Neuronal stem cell (in vitro differentiated cells): ENCODE measurements at regions not wholly inside any gene's neighbourhood (a gene's known extent, or its start where the extent isn't known, plus 50 kb on each side); places are given as distances from the start of the nearest gene placed in this dataset.

ENCODE experiments used
- DNase-seq: peaks from one replicate; pipeline ENCODE4 v3.0.0-alpha.2; 2013; ENCODE audit warnings: low spot score
- H2AFZ ChIP-seq: one replicate; pipeline ENCODE4 v1.6.1; 2013; ENCODE audit warnings: mild to moderate bottlenecking, low read length, inconsistent platforms
- H2AK5ac ChIP-seq: 2 replicates; pipeline ENCODE4 v1.6.1; 2013; ENCODE audit warnings: low read depth, mild to moderate bottlenecking, inconsistent platforms, low read length, moderate library complexity, mixed read lengths
- H2BK120ac ChIP-seq: 2 replicates; pipeline ENCODE4 v1.6.1; 2013; ENCODE audit warnings: low read depth, mild to moderate bottlenecking, inconsistent platforms, low read length, moderate library complexity, mixed read lengths
- H2BK12ac ChIP-seq: one replicate; pipeline ENCODE4 v1.6.1; 2013; ENCODE audit warnings: low read length, inconsistent platforms
- H2BK15ac ChIP-seq: 2 replicates; pipeline ENCODE4 v1.6.1; 2013; ENCODE audit warnings: mild to moderate bottlenecking, low read length, inconsistent platforms, mixed read lengths
- H2BK5ac ChIP-seq: one replicate; pipeline ENCODE4 v1.6.1; 2013; ENCODE audit warnings: inconsistent platforms, mild to moderate bottlenecking, low read length, moderate library complexity
- H3K14ac ChIP-seq: one replicate; pipeline ENCODE4 v1.6.1; 2013; ENCODE audit warnings: low read length, inconsistent platforms
- H3K18ac ChIP-seq: 2 replicates; pipeline ENCODE4 v1.6.1; 2013; ENCODE audit warnings: low read length, inconsistent platforms
- H3K23ac ChIP-seq: 2 replicates; pipeline ENCODE4 v1.6.1; 2013; ENCODE audit warnings: low read depth, mild to moderate bottlenecking, mixed read lengths, low read length, inconsistent platforms; ENCODE audit not compliant: poor library complexity
- H3K27ac ChIP-seq: replicated peaks from 3 replicates; pipeline ENCODE4 v1.5.1; 2013; ENCODE audit warnings: low read length, inconsistent platforms
- H3K27me3 ChIP-seq, 3 experiments: 2 replicates each; pipeline ENCODE4 v1.6.1; 2013; ENCODE audit warnings: low read length in 3 of 3, mild to moderate bottlenecking in 2 of 3, inconsistent platforms in 1 of 3, low read depth in 1 of 3, mixed read lengths in 1 of 3, moderate library complexity in 1 of 3; ENCODE audit not compliant: control insufficient read depth in 3 of 3, insufficient read depth in 3 of 3
- H3K36me3 ChIP-seq, 2 donors: replicated peaks in 1 of 2; 2 replicates each; pipeline ENCODE4 v1.6.1; 2013; ENCODE audit warnings: low read length in 2 of 2; ENCODE audit not compliant: control insufficient read depth in 2 of 2, insufficient read depth in 2 of 2
- H3K4ac ChIP-seq: 2 replicates; pipeline ENCODE4 v1.6.1; 2013; ENCODE audit warnings: inconsistent platforms, mild to moderate bottlenecking, low read length, moderate library complexity
- H3K4me1 ChIP-seq, 2 donors: 1 replicate in 1 of 2; 2 replicates in 1 of 2; pipeline ENCODE4 v1.6.1; 2013; ENCODE audit warnings: low read length in 2 of 2, low read depth in 1 of 2; ENCODE audit not compliant: control insufficient read depth in 2 of 2, insufficient read depth in 1 of 2
- H3K4me2 ChIP-seq: one replicate; pipeline ENCODE4 v1.6.1; 2013; ENCODE audit warnings: mild to moderate bottlenecking, low read length, inconsistent platforms; ENCODE audit not compliant: insufficient read depth, poor library complexity, severe bottlenecking
- H3K4me3 ChIP-seq, 2 donors: 2 replicates each; pipeline ENCODE4 v1.5.1; 2013; ENCODE audit warnings: low read length in 2 of 2, mild to moderate bottlenecking in 2 of 2, inconsistent platforms in 1 of 2, moderate library complexity in 1 of 2
- H3K79me1 ChIP-seq: one replicate; pipeline ENCODE4 v1.6.1; 2013; ENCODE audit warnings: low read depth, mild to moderate bottlenecking, inconsistent platforms, low read length, moderate library complexity
- H3K9ac ChIP-seq: one replicate; pipeline ENCODE4 v1.6.1; 2013; ENCODE audit warnings: mild to moderate bottlenecking, low read depth, low read length, inconsistent platforms; ENCODE audit not compliant: poor library complexity
- H3K9me3 ChIP-seq, 2 donors: replicated peaks in 1 of 2; 2 replicates each; pipeline versions ENCODE3 to v1.6.1; 2013; ENCODE audit warnings: low read length in 2 of 2, mild to moderate bottlenecking in 2 of 2, inconsistent platforms in 1 of 2, low read depth in 1 of 2, mixed read lengths in 1 of 2, moderate library complexity in 1 of 2; ENCODE audit not compliant: control insufficient read depth in 2 of 2, insufficient read depth in 1 of 2
- H4K8ac ChIP-seq: one replicate; pipeline ENCODE4 v1.6.1; 2013; ENCODE audit warnings: low read depth, mild to moderate bottlenecking, inconsistent platforms, low read length, moderate library complexity
- H4K91ac ChIP-seq: one replicate; pipeline ENCODE4 v1.6.1; 2013; ENCODE audit warnings: low read length, low read depth, mild to moderate bottlenecking, inconsistent platforms; ENCODE audit not compliant: poor library complexity
- WGBS, 2 donors: extraction: QIAGEN DNeasy Blood & Tissue Kit; methylation state at CpG; one replicate each; pipeline ENCODE4 v1.1.7; 2013; ENCODE audit warnings: missing lambda C conversion rate in 2 of 2, mixed read lengths in 1 of 2; ENCODE audit not compliant: insufficient read length in 2 of 2, insufficient replicate concordance in 1 of 2; ENCODE audit errors: extremely low coverage in 2 of 2; 5-methylcytosine and 5-hydroxymethylcytosine counted together

- no peak overlapping the region for H2BK15ac ChIP-seq
- no CpG with 5 or more reads among the region's 2 CpGs for WGBS, 2 donors
These were observed 252.8 kb upstream of the GPR26 start for GRCh38 chr10:123413353-123413752.

GRCh38 chr10:123415523-123415922, 250.6 kb upstream of the GPR26 start:
- no peak overlapping the region for H3K9ac ChIP-seq
- no peak overlapping the region for H3K4ac ChIP-seq
- no peaks in the 10 kb centered on the region for H3K79me1 ChIP-seq
- H3K4me2 ChIP-seq: no peak overlapping the region
- no peaks in the 10 kb centered on the region for H3K27me3 ChIP-seq
- H2BK120ac ChIP-seq: no peak overlapping the region
- H2BK12ac ChIP-seq: no peak overlapping the region
- DNase-seq: no peak
- no peak overlapping the region for H2AFZ ChIP-seq
- no peak overlapping the region for H2BK5ac ChIP-seq
- no CpG with 5 or more reads among the region's 4 CpGs for WGBS, 2 donors
- H3K4me3 ChIP-seq: no peak overlapping the region
- H4K91ac ChIP-seq: no peak overlapping the region
- no peak overlapping the region for H3K18ac ChIP-seq
- no peak overlapping the region for H3K14ac ChIP-seq
- H2AK5ac ChIP-seq: no peak overlapping the region
- H4K8ac ChIP-seq: no peak overlapping the region
- H3K36me3 ChIP-seq: no peaks in the 10 kb centered on the region
- no peaks in the 10 kb centered on the region for H3K4me1 ChIP-seq
- no peak overlapping the region for H3K27ac ChIP-seq
- H3K23ac ChIP-seq: no peak overlapping the region
- H3K9me3 ChIP-seq: no peaks in the 10 kb centered on the region
- H2BK15ac ChIP-seq: no peak overlapping the region

More at GRCh38 chr10:123413353-123413752, 252.8 kb upstream of the GPR26 start:
- Histone ChIP-seq H4K8ac (no peak overlapping the region), H3K4me2 (no peak overlapping the region), H2AK5ac (no peak overlapping the region), H3K9ac (no peak overlapping the region), H3K79me1 (no peaks in the 10 kb centered on the region), H3K23ac (no peak overlapping the region), H2BK5ac (no peak overlapping the region), H2BK12ac (no peak overlapping the region), H3K27ac (no peak overlapping the region), H3K36me3 (no peaks in the 10 kb centered on the region), H2AFZ (no peak overlapping the region), H3K9me3 (no peaks in the 10 kb centered on the region), H3K4me1 (no peaks in the 10 kb centered on the region), H3K27me3 (no peaks in the 10 kb centered on the region), H3K4me3 (no peak overlapping the region), H2BK120ac (no peak overlapping the region), H4K91ac (no peak overlapping the region), H3K18ac (no peak overlapping the region), H3K14ac (no peak overlapping the region), H3K4ac (no peak overlapping the region)
- DNase-seq: no peak

GRCh38 chr10:123417414-123417813, 248.7 kb upstream of the GPR26 start:
- Histone ChIP-seq H2BK120ac (no peak overlapping the region), H3K27ac (no peak overlapping the region), H2AK5ac (no peak overlapping the region), H3K23ac (no peak overlapping the region), H4K8ac (no peak overlapping the region), H3K18ac (no peak overlapping the region), H2BK12ac (no peak overlapping the region), H3K79me1 (no peaks in the 10 kb centered on the region), H3K4me1 (no peaks in the 10 kb centered on the region), H3K36me3 (no peaks in the 10 kb centered on the region), H2AFZ (no peak overlapping the region), H3K4me3 (no peak overlapping the region), H3K4ac (no peak overlapping the region), H3K9me3 (no peaks in the 10 kb centered on the region), H4K91ac (no peak overlapping the region), H3K4me2 (no peak overlapping the region), H2BK5ac (no peak overlapping the region), H3K14ac (no peak overlapping the region), H3K27me3 (no peaks in the 10 kb centered on the region), H2BK15ac (no peak overlapping the region), H3K9ac (no peak overlapping the region)
- WGBS, 2 donors: no CpG with 5 or more reads among the region's 2 CpGs
- no peak for DNase-seq

- Histone ChIP-seq H2BK120ac (no peak overlapping the region), H2BK12ac (no peak overlapping the region), H3K9ac (no peak overlapping the region), H3K79me1 (no peaks in the 10 kb centered on the region), H2BK5ac (no peak overlapping the region), H2AFZ (no peak overlapping the region), H3K27ac (no peak overlapping the region), H4K91ac (no peak overlapping the region), H4K8ac (no peak overlapping the region), H3K4me1 (no peaks in the 10 kb centered on the region), H3K23ac (no peak overlapping the region), H2BK15ac (no peak overlapping the region), H3K4ac (no peak overlapping the region), H3K27me3 (peaks cover 0 to 5% (median 0%) of the 10 kb centered on the region in 3 experiments), H3K36me3 (no peaks in the 10 kb centered on the region), H3K14ac (no peak overlapping the region), H3K18ac (no peak overlapping the region), H2AK5ac (no peak overlapping the region), H3K4me3 (no peak overlapping the region), H3K9me3 (no peaks in the 10 kb centered on the region), H3K4me2 (no peak overlapping the region)
- no CpG with 5 or more reads among the region's 2 CpGs for WGBS, 2 donors
- DNase-seq: no peak
These were observed 244.7 kb upstream of the GPR26 start for GRCh38 chr10:123421461-123421860.
